T-helper 1 cell treated with Interleukin-12 subunit alpha and Interleukin-12 subunit beta and Interleukin-4 antibody, amounts not matched to agents 30 μg/mL and 1 μg/mL, for 36 hours (primary cell): ENCODE measurements at regions not wholly inside any gene's neighbourhood (a gene's known extent, or its start where the extent isn't known, plus 50 kb on each side); places are given as distances from the start of the nearest gene placed in this dataset.
"Not testable (repeated sequence)": the region's sequence is repeated elsewhere in the genome, so short reads cannot be mapped to it uniquely, and the experiment has no call there.

Experiments
- H3K27ac Mint-ChIP-seq: one replicate; pipeline ENCODE4 v1.8.0; 2021; ENCODE audit warnings: mild to moderate bottlenecking, mixed read lengths
- H3K27me3 Mint-ChIP-seq: one replicate; pipeline ENCODE4 v1.8.0; 2021; ENCODE audit warnings: low read depth, mixed read lengths
- H3K36me3 Mint-ChIP-seq: one replicate; pipeline ENCODE4 v1.8.0; 2021; ENCODE audit warnings: low read depth, mixed read lengths
- H3K4me1 Mint-ChIP-seq: one replicate; pipeline ENCODE4 v1.8.0; 2021; ENCODE audit warnings: low read depth, mixed read lengths
- H3K4me3 Mint-ChIP-seq: one replicate; pipeline ENCODE4 v1.8.0; 2021; ENCODE audit warnings: mild to moderate bottlenecking, moderate library complexity, mixed read lengths
- H3K9me3 Mint-ChIP-seq: one replicate; pipeline ENCODE4 v1.8.0; 2021; ENCODE audit warnings: mixed read lengths

DNA sequence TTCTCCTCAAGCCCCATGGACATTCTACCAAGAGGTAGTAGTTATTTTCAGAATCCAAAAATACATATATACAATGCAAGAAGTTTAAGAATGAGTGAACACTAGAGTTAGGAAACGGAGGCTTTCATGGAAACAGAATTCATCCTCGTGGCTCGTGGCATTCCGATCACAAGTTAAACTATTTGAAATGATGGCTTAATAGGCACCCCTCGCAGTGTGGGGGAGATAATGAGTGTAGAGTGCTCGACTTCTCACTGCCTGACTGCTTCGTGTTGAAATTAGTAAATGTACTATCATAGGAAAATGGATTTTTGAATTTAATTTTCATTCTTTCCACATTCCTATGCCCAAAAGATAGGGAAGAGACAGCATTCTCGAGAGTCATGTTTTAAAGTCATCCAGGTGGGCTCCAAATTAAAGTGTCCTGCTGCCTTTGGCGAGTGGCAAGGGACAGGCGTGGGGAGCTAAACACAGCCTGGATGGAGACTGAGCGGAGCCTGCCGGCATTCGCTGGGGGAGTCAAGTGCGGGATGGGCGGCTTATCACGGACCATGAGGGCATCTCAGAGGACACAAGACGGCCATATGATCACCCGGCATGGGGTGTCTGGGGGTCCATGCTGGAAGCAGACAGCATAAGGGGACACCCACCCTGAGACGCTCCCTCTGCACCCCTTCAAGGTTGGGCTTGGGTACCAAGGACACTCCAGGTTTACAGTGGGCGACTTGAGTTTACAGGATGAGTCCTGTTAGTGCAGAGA is 165.2 kb downstream of the TEX29 start:
- Mint-ChIP-seq H3K36me3 (no peaks in the 10 kb centered on the region), H3K9me3 (peaks cover 4% of the 10 kb centered on the region), H3K4me1 (no peaks in the 10 kb centered on the region), H3K27ac (no peak overlapping the region), H3K27me3 (no peaks in the 10 kb centered on the region), H3K4me3 (no peak overlapping the region)

DNA sequence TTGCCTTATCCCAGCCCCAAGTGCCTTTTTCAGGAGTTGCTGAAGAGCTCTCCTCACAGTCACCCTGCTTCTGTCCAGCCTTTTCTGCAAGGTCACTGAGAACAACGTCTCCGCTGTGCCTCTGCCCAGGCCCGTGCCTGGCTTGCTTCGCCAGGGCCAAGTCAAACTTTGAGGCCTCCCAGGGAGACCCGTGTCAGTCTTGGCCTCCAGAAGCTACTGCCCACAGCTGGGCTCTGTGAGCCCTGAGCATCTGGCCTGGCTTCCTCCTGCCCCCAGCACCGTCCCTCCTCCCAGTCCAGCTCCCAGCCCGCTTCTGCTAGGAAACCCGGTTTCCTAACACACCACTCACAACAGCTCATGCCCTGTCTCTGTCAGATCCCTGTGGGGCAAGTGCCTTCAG is 165.9 kb downstream of the TEX29 start:
- H3K4me1 Mint-ChIP-seq = no peaks in the 10 kb centered on the region
- no peaks in the 10 kb centered on the region for H3K27me3 Mint-ChIP-seq
- H3K27ac Mint-ChIP-seq = no peak overlapping the region
- H3K4me3 Mint-ChIP-seq = no peak overlapping the region
- H3K9me3 Mint-ChIP-seq = peaks cover 4% of the 10 kb centered on the region
- no peaks in the 10 kb centered on the region for H3K36me3 Mint-ChIP-seq

DNA sequence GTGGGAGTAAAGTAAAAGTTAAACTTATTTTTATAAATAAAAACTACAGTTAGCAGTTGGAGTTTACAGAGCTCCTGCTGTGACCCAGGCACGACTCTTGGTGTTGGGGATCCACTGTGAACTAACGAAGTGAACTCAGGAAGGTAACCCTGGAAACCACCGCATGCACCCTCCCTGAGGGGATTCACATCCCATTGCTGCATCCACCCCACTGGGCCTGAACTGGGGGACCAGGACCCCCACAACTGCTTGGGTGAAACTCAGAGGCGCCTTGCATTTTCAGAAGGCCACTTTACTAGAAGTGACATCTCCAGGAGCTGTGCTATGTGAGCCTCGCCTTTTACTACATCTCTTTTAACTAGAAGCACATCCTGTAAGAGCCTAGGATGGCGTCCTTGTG is 166.4 kb downstream of the TEX29 start:
- Mint-ChIP-seq H3K4me1 (no peaks in the 10 kb centered on the region), H3K27me3 (no peaks in the 10 kb centered on the region), H3K4me3 (no peak overlapping the region), H3K36me3 (no peaks in the 10 kb centered on the region), H3K9me3 (peaks cover 4% of the 10 kb centered on the region), H3K27ac (no peak overlapping the region)

- no peaks in the 10 kb centered on the region for H3K4me1 Mint-ChIP-seq
- H3K9me3 Mint-ChIP-seq = peaks cover 4% of the 10 kb centered on the region
- no peaks in the 10 kb centered on the region for H3K36me3 Mint-ChIP-seq
- H3K27ac Mint-ChIP-seq = no peak overlapping the region
- no peaks in the 10 kb centered on the region for H3K27me3 Mint-ChIP-seq
- no peak overlapping the region for H3K4me3 Mint-ChIP-seq
Observed at GRCh38 chr13:111488486-111489132, 168.2 kb downstream of the TEX29 start.

- H3K4me1 Mint-ChIP-seq = no peaks in the 10 kb centered on the region
- H3K4me3 Mint-ChIP-seq = no peak overlapping the region
- H3K9me3 Mint-ChIP-seq = peaks cover 4% of the 10 kb centered on the region
- H3K27ac Mint-ChIP-seq = no peak overlapping the region
- no peaks in the 10 kb centered on the region for H3K27me3 Mint-ChIP-seq
- H3K36me3 Mint-ChIP-seq = no peaks in the 10 kb centered on the region
Observed at GRCh38 chr13:111489301-111489700, 168.9 kb downstream of the TEX29 start.

DNA sequence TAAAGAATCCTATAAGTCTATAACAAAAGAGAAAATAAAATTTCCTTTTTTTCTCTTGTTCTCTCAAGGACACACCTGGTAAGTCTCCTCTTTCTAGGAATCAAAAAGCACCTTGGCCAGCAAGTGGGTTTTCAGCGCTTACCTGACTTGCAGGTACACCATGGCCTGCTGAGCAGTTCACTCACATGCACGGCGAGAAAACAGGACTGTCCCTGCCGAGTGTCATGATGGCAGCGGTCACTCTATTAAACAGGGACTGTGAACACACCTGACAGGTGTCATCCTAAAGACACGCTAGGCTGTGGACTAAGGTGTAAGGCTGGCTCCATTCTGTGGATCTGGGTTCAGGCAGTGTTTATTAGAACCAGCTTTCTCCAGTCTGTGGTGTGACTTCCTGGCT is 170.2 kb downstream of the TEX29 start:
- no peaks in the 10 kb centered on the region for H3K36me3 Mint-ChIP-seq
- no peaks in the 10 kb centered on the region for H3K4me1 Mint-ChIP-seq
- no peak overlapping the region for H3K4me3 Mint-ChIP-seq
- H3K27ac Mint-ChIP-seq = no peak overlapping the region
- H3K27me3 Mint-ChIP-seq = no peaks in the 10 kb centered on the region
- peaks cover 2% of the 10 kb centered on the region for H3K9me3 Mint-ChIP-seq

DNA sequence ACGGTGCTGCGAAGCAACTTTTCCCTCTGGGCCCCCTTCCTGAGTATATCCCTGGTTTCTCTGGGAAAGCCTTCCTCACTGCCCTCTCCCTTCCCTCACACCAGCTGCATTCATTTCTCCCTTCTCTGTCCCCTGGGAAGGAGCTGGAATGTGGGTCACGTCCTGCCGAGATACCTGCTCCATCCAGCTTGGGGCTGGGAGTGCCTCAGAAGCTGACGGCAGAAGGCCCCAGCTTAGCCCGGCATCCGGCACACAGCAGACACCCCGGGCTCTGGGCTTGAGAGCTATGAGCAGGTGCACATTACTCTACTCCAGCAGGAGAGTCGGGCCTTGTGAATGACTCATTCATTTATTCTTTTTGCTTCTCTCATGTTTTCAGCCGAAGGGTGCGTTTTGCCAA is 170.6 kb downstream of the TEX29 start:
- H3K27ac Mint-ChIP-seq = no peak overlapping the region
- no peaks in the 10 kb centered on the region for H3K9me3 Mint-ChIP-seq
- H3K4me1 Mint-ChIP-seq = no peaks in the 10 kb centered on the region
- no peak overlapping the region for H3K4me3 Mint-ChIP-seq
- no peaks in the 10 kb centered on the region for H3K36me3 Mint-ChIP-seq
- no peaks in the 10 kb centered on the region for H3K27me3 Mint-ChIP-seq

DNA sequence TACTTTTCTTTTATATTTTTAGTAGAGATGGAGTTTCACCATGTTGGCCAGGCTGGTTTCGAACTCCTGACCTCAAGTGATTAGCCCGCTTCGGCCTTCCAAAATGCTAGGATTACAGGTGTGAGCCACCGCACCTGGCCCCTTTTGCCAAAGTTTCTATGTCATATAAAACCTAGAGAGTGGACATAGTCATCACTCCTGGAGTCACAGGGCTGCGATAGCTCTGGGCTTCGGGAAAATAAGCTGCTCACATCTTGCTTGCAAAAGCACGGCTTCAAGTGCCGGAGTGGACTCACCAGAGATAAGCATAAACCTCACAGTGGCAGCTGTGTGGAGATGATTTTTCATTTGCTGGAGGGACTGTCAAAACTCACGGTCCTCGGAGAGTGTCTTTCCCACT is 171.2 kb downstream of the TEX29 start:
- no peak overlapping the region for H3K27ac Mint-ChIP-seq
- no peaks in the 10 kb centered on the region for H3K4me1 Mint-ChIP-seq
- no peaks in the 10 kb centered on the region for H3K36me3 Mint-ChIP-seq
- no peaks in the 10 kb centered on the region for H3K9me3 Mint-ChIP-seq
- no peaks in the 10 kb centered on the region for H3K27me3 Mint-ChIP-seq
- H3K4me3 Mint-ChIP-seq = no peak overlapping the region

GRCh38 chr13:111492341-111492950 is 172.0 kb downstream of the TEX29 start:
- Mint-ChIP-seq H3K4me3 (no peak overlapping the region), H3K4me1 (no peaks in the 10 kb centered on the region), H3K9me3 (no peaks in the 10 kb centered on the region), H3K36me3 (no peaks in the 10 kb centered on the region), H3K27ac (no peak overlapping the region), H3K27me3 (no peaks in the 10 kb centered on the region)

GRCh38 chr13:111492958-111493357 is 172.5 kb downstream of the TEX29 start:
- no peaks in the 10 kb centered on the region for H3K9me3 Mint-ChIP-seq
- H3K36me3 Mint-ChIP-seq = no peaks in the 10 kb centered on the region
- H3K27me3 Mint-ChIP-seq = no peaks in the 10 kb centered on the region
- H3K4me1 Mint-ChIP-seq = no peaks in the 10 kb centered on the region
- H3K27ac Mint-ChIP-seq = no peak overlapping the region
- no peak overlapping the region for H3K4me3 Mint-ChIP-seq

GRCh38 chr13:111493468-111493867 is 173.0 kb downstream of the TEX29 start:
- Mint-ChIP-seq H3K27ac (no peak overlapping the region), H3K9me3 (no peaks in the 10 kb centered on the region), H3K4me3 (no peak overlapping the region), H3K36me3 (no peaks in the 10 kb centered on the region), H3K27me3 (no peaks in the 10 kb centered on the region), H3K4me1 (no peaks in the 10 kb centered on the region)

DNA sequence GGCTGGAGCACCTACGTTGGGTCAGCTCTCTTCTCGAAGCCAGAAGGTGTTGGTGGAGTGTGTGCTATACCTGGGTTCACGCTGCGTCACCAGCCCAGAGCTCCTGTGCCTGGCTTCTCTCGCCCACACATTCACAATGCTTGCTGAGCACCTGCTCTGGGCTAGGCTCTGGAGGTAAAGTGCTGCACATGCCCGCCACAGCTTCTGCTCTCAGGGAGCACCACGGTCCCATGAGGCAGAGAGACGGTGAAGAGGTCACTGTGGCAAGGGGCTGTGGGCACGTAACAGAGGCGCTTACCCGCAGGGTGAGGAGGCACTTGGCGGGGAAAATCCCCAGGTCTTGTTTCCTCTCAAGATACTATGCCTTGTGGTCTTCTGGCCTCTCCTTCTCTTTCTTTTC is 174.2 kb downstream of the TEX29 start:
- Mint-ChIP-seq H3K9me3 (no peaks in the 10 kb centered on the region), H3K4me3 (no peak overlapping the region), H3K27me3 (no peaks in the 10 kb centered on the region), H3K4me1 (no peaks in the 10 kb centered on the region), H3K27ac (no peak overlapping the region), H3K36me3 (no peaks in the 10 kb centered on the region)

GRCh38 chr13:111501596-111502535 is 181.4 kb downstream of the TEX29 start:
- not testable (repeated sequence) for H3K4me3 Mint-ChIP-seq, H3K36me3 Mint-ChIP-seq, H3K27me3 Mint-ChIP-seq, H3K9me3 Mint-ChIP-seq, H3K27ac Mint-ChIP-seq, H3K4me1 Mint-ChIP-seq

DNA sequence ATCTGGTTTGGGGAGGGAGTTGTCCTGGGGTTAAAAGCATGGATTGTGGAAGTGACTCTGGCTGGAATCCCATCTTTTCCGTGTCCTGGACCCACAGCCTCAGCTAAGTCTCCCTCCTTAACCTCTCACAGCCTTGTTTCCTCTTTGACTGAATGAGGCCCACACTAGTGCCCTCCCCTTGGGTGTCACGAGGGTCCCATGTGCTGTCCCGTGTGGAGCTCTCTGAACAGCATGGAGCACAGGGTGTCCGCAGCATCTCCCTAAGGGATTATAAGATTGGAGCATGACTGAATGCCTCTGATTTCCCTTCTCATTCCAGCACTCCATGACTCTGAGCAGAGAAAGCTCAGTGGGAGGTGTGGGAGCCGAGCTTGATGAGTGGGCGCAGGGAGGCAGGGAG is 182.5 kb downstream of the TEX29 start:
- Mint-ChIP-seq H3K27ac (no peak overlapping the region), H3K4me1 (no peaks in the 10 kb centered on the region), H3K27me3 (no peaks in the 10 kb centered on the region), H3K36me3 (no peaks in the 10 kb centered on the region), H3K4me3 (no peak overlapping the region), H3K9me3 (no peaks in the 10 kb centered on the region)
